AG10803 (cell line): ENCODE measurements at regions not wholly inside any gene's neighbourhood (a gene's known extent, or its start where the extent isn't known, plus 50 kb on each side); places are given as distances from the start of the nearest gene placed in this dataset.

Experiments used
- DNase-seq: peaks from one replicate; pipeline ENCODE4 v3.0.0; 2010; ENCODE audit warnings: low read depth
- H3K4me3 ChIP-seq: 2 replicates; pipeline ENCODE4 v1.5.1; 2011; ENCODE audit warnings: mild to moderate bottlenecking, low read length, control low read depth
- TF ChIP-seq, protein P1 (sequence below): conservative IDR thresholded peaks from 2 replicates; pipeline ENCODE4 v1.5.1; 2011; ENCODE audit warnings: mild to moderate bottlenecking, low read length, control low read depth, inconsistent platforms

DNA sequence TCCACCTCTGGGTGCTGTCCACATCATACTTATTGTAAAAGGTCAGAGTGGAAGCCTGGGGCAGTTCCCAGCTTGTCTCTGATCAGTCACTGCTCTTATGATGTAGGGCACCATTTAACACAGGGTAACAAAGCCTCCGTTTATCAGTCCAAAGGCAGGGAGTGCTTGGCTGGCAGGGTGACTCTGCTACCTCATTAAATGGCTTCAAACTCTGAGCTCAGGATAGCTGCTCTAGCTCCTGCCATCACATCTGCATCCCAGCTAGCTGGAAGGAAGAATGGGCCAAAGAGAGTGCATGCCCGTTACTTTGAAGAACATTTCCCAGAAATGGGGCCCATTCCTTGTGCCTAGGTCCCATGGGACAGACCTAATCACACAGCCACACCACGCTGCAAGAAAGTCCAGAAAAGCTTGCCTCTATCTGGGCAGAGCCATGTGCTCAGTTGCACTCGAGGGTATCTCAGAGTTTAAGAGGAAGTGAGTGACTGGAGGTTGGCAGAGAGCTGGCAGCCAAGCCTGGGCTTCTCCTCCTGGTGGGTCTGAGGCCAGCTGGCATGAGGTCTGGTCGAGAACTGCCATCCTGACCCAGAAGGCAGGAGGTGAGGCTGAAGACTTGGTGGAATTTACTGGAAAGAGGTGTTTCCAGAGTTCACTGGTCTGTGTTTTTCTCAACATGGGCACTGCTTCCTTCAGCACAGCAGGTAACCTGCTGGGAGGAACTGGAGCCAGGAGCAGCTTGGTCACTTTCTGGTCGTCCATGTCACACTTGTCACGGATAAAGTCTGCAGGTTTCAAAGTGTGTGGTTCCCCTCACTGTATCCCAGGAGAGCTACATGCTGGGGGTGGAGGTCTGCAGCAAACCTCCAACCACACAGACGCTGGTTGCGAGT lies 935.7 kb downstream of the BRD1 start:
- TF ChIP-seq, protein P1, sequence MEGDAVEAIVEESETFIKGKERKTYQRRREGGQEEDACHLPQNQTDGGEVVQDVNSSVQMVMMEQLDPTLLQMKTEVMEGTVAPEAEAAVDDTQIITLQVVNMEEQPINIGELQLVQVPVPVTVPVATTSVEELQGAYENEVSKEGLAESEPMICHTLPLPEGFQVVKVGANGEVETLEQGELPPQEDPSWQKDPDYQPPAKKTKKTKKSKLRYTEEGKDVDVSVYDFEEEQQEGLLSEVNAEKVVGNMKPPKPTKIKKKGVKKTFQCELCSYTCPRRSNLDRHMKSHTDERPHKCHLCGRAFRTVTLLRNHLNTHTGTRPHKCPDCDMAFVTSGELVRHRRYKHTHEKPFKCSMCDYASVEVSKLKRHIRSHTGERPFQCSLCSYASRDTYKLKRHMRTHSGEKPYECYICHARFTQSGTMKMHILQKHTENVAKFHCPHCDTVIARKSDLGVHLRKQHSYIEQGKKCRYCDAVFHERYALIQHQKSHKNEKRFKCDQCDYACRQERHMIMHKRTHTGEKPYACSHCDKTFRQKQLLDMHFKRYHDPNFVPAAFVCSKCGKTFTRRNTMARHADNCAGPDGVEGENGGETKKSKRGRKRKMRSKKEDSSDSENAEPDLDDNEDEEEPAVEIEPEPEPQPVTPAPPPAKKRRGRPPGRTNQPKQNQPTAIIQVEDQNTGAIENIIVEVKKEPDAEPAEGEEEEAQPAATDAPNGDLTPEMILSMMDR = no peak
- DNase-seq = no peak
- no peak overlapping the region for H3K4me3 ChIP-seq

DNA sequence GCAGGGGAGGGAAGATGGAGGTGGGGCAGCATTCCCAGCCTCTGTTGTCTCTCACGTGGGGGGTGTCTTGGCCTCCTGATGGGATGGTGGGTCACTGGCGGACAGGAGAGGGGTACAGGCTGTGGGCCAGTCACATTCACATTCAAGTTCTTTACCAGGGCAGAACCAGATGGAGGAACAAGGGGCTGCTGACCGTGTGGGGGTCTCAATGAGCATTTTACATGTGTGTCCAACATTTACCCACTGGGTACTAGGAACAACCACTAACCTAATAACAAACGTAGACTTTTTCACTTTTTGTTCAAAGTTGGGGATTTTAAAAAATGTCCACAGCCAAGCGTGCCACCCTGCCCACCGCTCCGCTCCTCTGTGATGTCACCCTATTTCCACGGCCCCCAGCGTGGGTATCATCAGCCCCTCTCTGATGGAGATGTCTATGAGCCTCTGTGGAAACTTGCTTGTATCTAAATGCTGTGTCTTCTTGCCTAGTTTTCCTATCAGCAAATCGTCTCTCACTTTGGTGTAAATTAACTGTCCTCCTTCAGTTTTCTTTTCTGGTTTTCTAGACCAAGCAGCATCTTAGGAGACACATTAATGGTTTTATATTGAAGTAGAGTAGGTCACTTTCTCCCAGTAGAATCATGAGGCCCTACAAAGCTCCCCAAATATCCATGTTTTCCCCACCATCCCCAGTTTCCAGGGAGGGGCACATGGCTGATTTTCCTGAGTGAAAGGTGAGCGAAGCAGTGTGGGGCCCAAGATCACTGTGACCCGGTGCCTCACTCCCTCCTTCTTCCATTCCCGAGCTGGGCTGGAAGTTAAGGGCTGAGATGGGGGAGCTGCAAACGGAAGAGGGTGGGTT lies 936.7 kb downstream of the BRD1 start:
- no peak for DNase-seq
- H3K4me3 ChIP-seq = no peak overlapping the region
- TF ChIP-seq, protein P1 = no peak

DNA sequence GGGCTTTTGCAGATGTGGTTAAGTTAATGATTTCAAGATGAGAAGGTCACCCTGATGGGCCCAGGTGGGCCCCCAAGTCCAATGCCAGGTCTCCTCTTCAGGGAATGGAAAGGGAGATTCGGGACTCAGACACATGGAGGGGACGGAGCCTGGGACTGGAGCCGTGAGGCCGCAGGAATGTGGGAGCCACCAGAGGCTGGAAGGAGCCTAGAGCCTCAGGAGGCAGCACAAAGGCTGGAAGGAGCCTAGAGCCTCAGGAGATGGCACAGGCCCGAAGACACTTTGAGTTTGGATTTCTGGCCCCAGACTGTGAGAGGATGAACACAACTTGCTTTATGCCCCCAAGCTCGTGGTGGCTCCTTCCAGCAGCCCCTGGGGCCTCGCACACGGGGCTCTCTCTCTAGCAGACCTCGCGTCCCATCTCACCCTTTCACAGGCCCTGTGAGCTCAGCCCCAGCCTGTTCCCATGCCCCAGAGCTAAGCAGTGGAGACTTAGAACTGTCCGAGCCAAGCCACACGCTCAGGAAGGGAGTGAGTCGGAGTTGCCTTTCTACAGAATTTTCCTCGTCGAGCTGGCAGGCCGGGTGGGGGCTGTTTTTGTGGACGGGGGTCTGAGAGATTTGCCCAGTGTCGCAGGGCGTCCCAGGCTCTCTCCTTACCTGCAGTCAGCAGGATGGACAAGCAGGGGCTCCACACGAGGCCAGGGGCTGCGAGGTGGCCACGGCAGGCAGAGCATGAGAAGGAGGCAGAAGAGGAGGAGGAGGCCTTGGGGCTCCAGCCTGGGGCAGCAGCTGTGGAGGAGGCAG lies 937.6 kb downstream of the BRD1 start:
- TF ChIP-seq, protein P1 = no peak
- H3K4me3 ChIP-seq = no peak overlapping the region
- DNase-seq = no peak

- no peak overlapping the region for H3K4me3 ChIP-seq
- DNase-seq = no peak
- TF ChIP-seq, protein P1 = no peak
Observed at GRCh38 chr22:48889209-48889830, 938.4 kb downstream of the BRD1 start.

DNA sequence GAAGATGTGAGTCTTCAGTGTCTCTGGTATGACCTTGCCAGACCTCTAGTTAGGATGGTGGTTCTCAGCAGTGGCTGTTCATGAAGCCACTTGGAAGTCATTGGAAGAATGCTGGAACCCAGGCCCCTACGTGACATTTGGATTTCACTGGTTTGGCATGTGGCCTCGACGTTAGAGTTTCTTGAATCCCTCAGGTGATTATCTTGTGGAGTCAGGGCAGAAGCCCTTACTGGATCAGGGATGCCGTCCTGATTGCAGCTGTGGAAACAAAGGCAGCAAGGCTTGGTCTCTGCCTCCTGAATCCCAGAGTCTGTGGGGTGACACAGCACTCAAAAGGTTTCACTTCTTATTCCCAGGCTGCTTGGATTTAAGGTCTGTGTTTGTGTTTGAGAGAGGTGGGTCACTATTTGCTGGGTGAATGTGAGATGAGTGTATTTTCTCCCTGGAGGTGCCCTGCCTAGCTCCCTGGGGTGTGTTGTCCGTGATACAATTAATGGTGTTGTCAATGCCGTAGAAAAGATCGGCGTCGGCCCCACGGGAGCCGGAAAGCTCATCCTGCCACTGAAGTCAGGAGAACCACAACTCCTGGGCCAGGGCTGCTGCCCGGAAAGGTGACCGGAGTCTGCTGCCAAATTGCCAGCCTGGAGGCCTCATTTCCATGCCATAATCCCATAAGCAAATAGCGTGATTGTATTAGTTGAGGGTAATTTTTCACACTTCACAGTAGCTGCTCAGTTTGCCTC lies 939.0 kb downstream of the BRD1 start:
- H3K4me3 ChIP-seq = no peak overlapping the region
- no peak for DNase-seq
- TF ChIP-seq, protein P1 = no peak
